ENCODE measurements at regions not wholly inside any gene's neighbourhood (a gene's known extent, or its start where the extent isn't known, plus 50 kb on each side); places are given as distances from the start of the nearest gene placed in this dataset.

DNA sequence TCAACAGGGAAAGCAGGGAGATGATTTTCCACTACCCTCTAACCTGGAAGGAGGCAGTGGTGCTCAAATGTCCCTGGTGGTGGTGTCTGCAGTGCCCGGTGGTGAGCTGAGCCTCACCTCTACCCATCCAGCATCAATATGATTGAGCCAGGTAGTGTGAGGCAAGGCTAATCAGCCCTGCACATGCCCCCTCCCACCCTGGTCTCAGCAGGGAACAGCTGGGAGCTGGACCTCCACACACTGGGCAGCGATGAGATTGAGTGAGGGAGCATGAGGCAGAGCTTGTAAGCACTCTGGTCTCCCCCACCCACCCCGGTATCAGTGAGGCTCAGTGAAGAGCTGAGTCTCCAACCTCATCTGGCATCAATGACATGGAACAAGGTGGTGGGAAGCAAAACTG lies 634.3 kb downstream of the PTPRU start:
- no peak for DNase-seq

DNA sequence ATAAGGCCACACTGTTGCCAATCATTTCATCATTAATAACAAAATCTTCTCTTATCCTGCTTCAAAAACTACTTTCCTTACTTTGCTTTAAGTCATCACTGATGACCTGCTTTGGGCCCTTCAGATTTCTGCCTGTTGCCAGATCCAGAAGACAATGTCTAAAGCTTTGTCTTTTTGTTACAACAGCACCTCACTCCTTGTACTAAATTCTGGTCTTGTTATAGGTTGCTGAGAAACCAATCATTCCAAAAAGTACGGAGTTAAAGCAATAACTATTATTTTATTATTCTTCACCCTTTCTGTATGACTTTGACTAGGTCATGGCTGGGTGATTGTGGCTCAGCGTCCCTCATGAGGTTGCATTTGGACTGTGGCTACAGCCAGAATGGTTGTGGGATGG lies 633.5 kb downstream of the PTPRU start:
- no peak for DNase-seq

DNA sequence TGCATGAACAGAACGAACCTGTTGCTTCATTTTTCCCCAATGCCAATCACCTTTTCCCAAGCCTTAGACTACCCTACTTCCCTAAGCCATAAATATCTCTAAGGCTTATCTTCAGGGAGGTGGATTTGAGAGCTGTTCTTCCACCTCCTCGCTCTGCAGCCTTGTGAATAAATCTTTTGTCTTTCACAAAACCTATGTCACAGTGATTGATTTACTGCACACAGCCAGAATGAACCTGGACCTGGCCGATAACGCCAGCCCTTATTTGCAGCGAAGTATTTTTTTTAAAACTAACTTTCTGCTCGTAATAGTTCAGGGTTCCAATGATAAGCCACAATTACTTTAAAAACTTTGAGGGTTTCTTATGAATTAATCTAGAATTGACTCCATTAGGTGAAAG lies 632.6 kb downstream of the PTPRU start:
- DNase-seq: no peak

DNA sequence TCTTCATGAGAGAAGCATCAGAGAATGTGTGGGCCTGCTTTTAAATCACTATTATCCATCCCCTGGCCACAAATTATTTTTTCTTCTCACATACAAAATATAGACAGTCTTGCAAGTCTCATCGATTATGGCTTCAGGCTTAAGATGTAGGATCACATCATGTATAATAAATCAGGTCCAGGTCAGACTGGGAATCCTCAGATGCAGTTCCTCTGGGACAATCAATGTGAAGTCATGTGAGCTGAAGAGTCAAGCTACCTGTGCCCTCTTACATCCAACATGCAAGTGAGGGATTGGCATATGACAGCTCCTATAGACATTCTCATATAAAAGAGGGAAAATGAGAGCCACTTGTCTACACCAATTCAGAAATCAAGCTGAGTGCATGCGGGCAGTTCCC lies 631.8 kb downstream of the PTPRU start:
- DNase-seq: no peak

DNA sequence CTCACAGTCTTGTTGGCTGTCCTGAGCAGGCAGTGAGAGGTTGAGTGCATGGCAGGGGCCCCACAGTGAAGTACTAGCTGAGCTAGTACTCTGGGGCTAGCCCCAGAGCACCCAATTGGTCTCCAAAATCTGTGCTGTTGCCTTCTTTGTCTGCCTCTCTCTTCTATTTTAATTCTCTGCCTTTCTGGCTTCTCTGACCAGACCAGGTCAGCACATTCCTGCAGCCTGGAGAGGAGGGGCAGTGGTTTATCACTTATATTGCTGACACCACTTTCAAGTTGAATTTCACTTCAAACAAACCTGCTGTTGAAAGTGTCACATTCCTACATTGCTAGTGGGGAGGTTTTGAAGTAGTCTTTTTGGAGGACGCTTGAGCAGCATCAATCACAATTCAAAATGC lies 628.7 kb downstream of the PTPRU start:
- no peak for DNase-seq

DNA sequence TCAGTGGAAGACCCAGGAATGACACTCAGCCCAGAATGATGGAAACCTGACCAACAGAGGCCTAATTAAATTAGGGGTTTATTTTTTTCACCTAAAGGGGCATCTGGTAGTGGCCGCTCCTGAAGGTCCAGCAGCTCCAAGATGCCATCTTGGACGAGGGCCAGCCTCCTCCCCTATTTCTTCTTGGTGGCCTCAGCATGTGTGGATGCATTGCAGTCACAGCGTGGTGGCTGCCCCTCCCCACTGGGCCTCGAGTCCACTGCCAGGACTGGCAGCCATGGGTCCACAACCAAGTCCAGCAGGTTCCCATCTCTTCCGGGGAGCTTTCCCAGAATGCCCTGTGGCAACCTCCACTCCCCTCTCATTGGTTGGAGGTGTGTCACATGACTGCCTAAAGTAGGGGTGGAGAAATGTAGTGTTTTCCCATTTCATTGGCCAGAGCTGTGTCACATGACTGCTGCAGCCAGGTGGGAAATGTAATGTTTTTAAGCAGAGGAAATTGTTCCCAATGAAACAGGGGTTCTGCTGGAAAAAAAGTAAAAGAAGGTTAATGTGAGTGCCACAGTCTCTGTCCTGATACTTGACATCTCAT lies 628.2 kb downstream of the PTPRU start:
- DNase-seq: no peak

DNA sequence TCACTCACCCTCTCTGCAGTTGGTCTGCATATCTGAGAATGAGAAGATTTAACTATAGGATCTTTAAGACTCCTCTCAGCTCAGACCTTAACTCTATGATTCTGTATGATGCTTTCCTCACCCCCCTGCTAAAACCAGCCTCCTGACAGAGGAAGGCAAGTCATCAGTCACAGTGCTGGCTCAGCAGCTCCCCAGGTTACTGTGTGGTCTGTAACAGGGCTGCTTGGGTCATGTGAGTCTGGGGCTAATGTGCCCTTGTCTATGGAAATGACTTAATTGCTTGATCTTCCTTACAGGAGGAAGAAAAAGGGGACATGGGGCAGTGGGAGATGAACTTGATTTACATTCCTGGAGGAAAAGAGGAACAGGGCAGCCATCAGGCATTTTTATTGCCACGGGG lies 625.6 kb downstream of the PTPRU start:
- no peak for DNase-seq

DNA sequence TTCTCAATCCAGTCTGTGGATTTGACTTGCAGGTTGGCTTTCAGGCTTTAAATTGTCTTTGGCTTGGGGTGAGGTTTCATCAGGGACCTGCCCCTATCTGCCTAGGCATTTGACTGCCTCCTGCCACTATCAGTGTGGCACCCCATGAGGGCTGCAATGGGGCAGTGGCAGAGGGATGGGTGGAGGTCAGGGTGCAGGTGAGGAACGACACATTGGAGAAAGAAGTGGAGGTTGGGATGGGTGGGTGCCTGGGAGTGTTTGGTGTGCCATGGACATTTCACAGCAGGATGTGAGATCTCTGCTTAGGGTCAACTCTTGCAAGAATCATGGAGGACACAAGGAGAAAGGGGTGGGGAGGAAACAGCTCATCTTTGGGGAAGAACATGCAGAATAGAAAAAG lies 625.1 kb downstream of the PTPRU start:
- DNase-seq: no peak

DNA sequence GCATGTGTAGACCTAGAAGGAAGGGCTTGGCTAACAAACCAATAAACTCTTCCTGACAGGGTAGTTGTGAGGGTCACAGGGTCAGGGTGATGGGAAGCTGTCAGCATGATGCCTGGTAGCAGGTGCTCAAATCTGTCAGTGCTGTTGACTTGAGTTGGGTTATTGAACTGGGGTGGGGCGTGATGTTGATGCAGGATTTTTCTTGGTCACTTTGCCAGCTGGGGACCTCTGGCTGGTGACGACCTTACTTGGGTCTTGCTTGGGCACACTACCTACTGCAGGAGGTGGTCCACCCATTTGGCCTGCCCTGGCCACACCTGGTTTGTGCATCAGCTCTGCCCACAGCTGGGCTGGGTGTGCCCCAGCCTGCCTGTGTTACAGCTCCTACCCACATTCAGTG lies 624.4 kb downstream of the PTPRU start:
- DNase-seq: no peak

DNA sequence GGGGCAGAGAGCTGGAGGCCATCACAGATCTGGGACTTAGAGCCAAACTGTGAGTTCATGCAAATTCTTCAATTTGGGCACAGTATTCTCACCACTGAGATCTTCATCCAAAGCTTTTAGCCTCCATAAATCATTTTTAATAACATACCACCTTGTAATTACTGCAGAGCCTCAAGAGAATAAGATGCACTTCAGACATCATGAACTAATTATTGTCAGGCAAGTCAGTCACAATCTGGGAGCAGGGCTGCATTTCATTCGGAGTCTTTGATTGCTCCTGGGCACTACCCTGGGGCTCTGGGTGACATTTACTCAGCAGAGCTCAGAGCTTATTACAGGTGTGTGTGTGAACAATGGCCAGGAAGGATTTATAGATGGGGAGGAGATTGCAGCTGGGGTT lies 623.7 kb downstream of the PTPRU start:
- DNase-seq: peak; percentile 25

DNA sequence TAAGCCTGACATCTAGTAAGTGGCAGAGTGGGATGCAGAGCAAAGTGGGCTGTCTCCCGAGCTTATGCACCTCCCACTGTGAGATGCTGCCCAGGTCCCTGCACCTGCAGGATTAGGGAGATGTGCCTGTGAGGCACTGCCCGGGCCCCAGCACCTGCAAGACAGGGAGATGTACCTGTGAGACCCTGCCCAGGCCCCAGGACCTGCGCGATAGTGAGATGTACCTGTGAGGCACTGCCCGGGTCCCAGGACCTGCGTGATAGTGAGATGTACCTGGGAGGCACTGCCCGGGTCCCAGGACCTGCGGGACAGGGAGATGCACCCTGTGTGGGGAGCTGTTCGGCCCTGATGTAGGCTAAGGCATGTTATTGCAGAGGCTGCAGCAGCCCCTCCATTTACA lies 622.8 kb downstream of the PTPRU start:
- DNase-seq: no peak

DNA sequence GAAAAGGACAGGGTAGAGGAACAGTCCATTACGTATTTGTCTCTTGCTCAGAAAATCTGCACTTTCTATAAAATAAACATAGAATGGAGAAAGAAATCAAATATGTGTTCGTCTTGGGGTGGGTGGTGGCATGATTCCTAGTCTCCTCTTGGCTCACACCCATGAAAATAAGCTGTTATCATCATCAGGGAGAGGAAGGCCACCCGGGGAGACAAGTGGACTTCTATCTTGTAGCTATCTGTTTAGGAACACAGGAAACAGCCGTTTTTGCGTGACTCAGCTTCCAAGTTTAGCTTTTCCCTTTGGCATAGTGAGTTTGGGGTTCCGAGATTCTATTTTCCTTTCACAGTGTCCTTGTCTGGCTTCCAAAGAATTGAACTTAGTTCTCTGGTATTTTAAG lies 622.3 kb downstream of the PTPRU start:
- DNase-seq: peak; percentile 24

DNA sequence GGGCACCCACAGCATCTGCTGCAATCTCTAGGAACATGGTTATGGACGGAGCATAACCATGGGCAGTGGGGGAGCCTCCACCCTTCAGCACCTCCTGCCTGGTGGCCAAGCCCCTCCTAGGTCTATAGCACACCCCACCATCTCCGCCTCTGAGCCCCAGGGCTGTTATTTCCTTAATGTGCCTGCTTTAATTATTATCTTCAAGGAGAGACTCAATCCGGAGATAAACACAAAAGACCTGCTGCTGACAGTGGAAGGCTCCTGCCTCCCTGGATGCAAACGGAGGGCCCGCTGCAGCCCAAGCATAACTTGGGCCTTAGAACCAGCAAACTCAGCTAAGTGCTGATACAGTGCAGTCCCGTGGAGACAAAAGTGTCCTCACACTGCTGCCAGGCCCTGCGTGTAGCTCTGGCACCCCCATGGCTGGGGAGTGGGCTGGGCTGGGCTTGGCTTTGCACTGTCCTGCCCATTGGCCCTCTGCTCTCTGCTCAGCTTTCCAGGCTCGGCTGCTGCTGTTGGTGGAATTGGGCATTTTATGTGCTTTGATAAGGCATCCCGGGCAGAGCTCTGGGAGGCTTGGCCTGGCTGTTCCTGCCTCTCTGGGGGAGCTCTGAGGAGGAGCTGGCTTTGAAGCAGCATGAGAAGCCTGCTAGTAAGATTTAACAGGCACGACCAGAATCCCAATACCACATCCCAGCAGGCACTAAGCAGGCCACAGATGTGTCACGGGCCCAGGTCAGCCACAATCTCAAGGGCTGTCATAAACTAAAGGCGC lies 620.2 kb downstream of the PTPRU start:
- DNase-seq: no peak

DNA sequence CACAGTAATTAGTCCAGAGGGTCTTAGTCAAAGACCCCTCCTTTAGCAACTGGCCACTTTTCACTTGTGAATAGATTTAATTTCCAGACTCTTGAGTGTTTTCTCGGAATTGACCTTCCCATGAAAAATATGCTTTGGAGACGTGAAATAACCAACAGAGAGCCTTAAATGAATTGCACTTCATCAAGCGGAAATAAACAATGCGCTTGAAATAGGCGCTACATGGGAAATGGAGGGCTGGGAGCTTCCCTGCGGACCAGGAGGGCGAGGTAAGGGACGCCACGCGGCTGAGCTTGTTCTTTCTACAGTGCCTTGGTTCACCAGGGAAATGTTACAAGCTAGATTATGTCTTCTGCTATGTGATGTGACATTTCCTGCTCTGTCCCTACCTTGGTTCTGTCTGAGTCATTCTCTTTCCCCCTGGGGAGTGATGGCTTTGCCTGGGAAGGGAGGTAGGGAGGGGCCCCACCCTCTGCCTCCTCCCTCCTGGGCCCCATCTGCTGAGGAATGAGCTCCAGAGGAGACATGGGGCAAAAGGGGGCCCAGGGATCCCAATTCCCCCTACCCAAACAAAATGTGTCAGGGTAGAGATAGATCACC lies 619.3 kb downstream of the PTPRU start:
- DNase-seq: no peak

DNA sequence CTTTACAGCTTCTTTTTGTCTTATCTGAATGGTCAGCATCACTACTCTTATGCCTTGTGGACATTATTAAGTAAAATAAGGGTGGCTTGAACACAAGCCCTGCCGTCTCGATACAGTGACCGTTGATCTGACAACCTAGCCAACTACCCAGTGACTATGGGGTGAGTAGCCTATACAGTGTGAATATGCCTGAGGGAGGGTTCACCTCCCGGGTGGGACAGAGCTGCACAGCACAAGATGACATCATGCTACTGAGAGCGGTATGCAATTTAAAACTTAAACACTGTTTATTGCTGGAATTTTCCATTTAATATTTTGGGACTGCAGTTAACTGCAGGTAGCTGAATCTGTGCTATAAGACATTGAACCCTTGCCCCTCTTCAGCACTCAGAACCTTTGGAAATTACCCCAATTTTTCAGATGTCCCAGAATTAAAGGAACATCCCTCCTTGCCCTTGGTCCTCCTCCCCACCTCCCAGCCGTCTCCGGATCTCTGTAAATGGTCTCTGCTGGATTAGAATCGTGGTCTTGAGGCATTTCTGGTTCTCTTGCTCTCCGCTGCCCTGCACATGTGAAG lies 618.5 kb downstream of the PTPRU start:
- no peak for DNase-seq

DNA sequence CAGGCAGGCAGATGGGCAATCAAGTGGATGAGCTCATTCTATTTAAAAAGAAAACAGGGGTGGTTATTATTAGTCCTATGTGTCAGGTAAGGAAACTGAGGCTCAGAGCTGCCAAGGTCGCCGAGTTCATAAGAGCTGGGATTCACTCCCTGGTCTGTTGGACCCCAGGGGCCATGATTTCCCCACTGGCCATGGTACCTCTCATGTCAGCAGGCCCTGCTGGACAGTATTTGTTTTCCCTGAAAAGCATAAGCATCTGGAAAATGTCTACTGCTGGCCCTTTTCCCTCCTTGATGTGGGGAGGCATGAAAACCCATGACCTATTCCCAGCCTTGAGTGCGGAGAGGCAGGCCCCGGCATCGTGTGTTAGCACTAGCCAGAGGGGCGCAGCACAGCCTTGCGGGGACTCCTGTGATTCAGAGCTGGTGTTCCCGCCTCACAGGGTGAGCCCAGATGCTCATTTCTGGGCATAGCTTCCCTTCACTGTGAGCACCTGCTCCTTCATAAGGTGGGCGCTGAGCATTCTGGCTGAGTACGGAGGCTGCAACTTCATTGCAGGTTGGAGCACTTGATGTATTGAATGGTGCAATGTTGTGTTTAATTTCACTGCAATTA lies 617.5 kb downstream of the PTPRU start:
- DNase-seq: peak; percentile 34

DNA sequence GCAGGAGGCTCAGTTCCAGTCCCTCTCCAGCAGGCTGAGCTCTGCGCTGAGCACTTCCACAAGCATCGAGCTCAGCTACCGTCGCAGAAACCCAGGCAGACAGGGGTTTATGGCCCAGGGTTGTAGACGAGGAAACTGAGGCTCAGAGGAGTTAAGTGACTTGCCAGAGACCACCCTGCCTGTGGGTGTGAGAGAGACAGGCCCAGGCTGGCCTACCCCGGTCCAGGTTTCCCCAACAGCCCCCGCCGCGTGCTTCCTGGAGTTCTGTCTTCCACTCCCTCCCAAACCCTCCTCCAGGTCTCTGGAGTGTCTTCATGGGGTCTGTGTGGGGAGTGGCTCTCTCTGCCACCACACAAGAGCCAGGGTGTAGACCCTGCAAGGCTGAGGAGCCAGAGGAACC lies 615.9 kb downstream of the PTPRU start:
- DNase-seq: no peak

DNA sequence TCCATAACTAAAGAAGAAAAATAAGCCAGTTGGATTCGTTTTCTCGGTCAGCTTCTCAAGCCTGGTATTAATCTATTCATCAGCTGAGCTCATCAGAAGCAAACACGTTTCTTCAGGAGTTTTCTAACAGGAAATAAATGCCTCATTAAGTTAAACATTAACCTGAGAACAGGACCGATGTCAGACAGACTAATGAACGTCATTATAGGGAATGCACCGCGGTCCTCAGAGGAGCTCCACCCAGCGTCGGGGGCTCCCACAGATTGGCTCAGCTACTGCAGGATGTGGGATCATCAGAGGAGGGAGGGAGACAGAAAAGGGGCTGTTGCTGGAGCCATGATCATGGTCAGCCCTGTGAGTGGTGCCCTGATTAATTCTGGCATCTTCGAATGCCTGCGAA lies 615.4 kb downstream of the PTPRU start:
- DNase-seq: no peak

DNA sequence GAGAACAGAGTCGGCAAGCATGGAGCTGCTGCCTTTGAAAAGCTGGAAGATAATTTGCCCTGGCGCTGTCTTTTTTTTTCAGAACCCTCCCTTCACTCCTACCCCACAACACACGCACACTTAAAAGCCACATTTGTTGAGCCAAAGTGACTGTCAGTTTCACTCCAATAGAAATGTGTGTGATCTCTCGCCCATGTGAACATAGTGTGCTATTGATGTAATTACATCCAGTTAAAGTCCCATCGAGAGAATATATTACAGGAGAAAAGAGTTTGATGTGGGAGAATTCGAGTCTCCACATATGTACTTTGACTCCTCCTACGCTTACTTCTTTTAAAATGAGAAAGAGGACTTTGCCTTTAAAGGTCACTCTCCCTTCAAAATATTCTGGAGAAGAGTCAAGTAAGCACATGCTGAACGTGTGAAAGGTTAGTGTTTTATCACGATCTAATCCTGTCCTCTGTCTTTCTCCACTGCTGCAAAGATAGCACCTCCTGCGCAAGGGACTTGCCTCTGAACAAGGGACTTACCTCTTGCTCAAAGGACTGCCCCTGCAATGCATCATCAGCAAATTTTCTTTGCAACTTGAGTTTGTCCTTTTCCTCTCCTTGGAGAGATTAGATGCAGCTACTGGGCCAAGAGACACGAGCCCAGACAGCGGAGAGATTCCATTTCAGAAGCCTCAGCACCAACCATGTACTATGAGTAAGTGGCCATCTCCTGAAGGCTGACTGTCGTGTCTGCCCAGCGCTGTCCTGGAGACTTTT lies 613.9 kb downstream of the PTPRU start:
- no peak for DNase-seq

DNA sequence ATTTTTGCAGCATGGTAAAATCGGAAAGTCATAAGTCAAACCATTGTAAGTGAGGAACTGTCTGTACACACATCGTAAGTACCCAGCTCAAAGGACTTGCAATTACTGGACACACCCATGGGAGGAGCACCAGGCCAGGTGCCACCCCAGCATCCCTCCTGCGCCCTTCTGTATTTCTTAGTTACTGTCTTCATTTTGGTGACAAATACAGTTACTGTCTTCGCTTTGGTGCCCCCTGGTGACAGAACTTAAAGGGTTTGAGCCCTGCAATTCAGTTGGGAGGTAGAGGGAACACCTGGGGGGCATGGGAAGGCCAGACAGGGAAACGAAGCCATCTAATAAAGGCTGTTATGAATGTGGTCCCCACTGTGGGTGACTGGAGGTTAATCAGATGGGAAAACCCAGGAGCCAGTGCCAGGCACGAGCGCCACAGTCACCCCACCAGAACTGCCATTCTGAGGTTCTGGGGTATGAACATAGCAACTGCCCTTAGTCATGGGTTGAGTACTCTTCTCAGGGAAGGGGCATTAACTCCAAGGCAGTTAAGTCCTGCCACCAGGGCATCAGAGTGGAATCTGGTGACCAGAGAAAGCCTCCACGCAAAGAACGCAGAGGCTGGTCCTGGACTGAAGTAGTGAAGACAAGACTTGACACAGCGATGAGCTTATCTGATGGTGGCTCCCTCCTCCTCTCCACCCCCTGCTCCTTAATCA lies 612.9 kb downstream of the PTPRU start:
- DNase-seq: peak; percentile 81

DNA sequence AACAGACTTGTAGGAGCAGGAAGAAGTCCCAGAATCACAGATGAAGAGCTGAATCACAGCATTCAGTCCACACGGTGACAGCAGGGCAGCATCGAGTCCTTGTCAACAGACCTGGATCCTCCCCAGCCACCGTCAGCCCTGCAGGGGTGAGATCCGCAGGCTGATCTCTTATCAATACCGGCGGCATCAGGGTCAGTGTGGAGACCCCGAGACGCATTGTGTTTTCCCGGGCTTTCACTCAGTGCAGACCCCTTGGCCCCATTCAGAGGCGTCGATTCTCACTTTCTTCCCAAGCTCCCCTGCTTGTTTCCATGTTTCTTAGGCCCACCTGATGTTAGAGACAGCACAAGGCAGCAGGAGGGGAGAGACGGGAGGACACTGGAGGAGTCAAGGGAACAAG lies 609.6 kb downstream of the PTPRU start:
- no peak for DNase-seq

DNA sequence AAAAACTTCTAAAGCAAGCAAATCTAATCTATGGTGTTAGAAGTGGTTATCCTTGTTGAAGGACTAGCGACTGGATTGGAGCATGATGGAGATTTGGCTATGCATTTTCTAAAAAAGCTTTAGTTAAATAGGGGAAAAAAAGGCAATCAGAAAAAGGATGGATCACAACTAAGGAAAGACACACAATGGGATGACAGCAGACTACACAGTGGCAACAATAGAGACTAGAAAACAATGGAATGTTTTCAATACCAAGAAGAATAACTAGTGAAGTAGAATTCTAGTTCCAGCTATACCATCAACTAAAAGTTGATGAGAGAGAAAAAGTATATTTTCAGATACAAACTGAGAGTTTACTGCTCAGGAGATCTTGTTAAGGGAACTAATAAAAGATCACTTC lies 605.8 kb downstream of the PTPRU start:
- no peak for DNase-seq

Data from COR-L47 (cell line).